RPMI7951 (cell line): ENCODE measurements at regions not wholly inside any gene's neighbourhood (a gene's known extent, or its start where the extent isn't known, plus 50 kb on each side); places are given as distances from the start of the nearest gene placed in this dataset.
"Not testable (repeated sequence)": the region's sequence is repeated elsewhere in the genome, so short reads cannot be mapped to it uniquely, and the experiment has no call there.

Experiments
- DNase-seq: peaks from one replicate; pipeline ENCODE4 v3.0.0-alpha.2; 2012; ENCODE audit warnings: low read depth

DNA sequence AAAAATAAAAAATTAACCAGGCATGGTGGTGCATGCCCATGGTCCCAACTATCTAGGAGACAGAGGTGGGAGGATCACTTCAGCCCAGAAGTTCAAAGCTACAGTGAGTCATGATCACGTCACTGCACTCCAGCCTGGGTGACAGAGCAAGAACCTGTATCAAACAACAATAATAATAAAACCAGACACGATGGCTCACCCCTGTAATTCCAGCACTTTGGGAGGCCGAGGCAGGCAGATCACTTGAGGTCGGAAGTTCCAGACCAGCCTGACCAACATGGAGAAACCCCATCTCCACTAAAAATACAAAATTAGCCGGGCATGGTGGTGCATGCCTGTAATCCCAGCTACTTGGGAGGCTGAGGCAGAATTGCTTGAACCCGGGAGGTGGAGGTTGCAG, 159.4 kb downstream of the SKIDA1 start:
- DNase-seq: peak; percentile 91

DNA sequence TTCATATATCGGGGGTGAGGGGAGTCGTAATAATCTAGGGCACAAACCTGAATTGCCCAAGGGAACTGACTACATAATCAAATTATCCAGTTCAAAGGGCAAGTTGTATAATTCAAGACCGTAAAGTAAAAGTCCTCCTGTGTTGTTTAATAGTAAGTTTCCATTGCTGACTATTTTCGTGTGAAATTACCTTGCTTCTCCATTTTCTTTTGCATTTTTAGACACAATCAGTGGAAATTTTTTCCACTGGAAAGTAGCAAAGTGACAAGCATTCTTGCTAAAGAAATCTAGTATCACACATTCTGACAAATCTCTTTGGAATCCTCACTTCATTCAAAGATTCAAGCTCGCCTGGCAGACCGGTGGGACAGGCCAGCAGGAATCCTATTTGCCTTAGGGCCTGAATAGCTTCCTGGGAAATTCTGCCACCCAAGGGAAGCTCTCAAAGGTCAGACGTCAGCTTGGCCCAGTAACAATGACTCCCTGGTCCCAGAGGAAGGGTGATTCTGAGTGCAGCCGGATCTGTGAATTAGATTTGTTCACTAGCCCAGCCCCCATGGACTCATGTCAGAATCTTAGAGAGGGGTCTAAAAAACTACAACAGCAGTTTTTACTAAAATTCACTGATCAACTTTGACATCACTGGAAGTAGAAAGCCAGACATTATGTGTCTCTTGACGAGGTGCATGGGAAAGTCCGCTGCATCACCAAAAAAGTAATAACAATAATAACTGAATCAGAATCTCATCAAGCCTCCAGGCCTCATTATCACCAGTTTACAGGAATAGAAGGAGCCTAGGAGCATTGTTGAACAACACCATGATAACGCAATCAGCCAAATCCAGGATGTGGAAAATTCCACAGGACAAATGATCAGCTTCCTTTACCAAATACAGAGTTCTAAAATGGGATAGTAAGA, 161.0 kb downstream of the SKIDA1 start:
- peak; percentile 97 for DNase-seq

DNA sequence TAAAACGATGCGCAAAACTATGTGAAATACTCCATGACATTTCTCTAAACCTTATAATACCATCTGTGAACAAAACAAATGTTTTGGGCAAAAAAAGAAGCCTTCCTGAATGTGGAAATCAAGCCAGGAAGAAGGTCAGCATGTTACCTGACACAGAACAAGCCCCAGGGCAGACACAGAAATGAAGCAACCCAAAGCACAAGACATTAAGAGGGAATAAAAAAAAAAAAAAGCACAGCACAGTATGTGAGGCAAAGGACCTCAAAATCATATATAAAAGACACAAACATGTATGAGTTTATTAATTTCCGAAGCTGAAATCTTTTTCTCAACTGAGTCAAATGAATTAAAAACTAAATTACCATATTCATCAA, 161.8 kb downstream of the SKIDA1 start:
- DNase-seq: peak; percentile 41

DNA sequence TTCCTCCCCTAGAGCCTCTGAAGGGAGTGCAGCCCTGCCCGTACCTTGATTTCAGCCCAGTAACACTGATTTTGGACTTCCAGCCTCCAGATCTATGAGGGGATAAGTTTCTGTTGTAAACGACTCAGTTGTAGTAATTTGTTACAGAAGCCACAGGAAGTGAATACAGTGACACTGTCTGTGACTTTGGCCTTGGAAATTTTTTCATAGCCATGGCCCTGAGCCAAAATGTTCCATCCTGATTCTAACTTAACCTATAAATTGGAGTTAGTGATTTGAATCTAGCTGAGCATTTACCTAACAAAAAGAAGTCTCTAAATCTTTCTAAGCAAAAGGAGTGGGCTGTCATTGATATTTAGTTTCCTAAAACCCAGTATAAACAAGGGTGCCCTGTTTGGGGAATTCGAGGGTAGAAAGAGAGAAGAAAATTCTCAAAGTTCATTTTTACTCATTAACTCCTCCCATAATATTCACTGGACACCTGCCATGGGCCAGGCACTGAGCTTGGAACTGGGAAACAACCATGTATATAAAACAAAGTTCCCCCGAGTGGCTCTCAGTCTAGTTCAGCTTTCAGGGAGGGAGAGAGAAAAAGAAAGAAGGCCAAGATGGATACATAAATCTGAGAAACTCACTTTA, 162.3 kb downstream of the SKIDA1 start:
- DNase-seq: no peak

DNA sequence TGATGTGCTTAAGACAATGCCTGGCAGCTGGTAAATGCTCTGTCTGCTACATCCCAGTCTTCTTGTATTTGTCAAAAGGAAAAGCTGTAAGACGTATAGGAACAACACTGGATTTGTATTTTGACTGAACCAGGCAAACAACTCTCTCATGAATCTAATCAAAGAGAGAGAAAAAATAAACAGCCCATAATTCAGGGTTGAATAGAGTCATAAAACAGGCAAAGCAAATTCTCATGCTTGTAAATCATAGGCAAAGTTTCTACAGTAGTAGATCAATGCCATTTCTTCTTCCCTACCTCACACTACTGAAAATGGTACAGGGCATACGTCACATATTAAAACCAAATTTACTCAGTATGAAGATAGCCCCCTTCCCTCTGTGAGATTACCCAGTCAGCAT, 166.3 kb downstream of the SKIDA1 start:
- no peak for DNase-seq

DNA sequence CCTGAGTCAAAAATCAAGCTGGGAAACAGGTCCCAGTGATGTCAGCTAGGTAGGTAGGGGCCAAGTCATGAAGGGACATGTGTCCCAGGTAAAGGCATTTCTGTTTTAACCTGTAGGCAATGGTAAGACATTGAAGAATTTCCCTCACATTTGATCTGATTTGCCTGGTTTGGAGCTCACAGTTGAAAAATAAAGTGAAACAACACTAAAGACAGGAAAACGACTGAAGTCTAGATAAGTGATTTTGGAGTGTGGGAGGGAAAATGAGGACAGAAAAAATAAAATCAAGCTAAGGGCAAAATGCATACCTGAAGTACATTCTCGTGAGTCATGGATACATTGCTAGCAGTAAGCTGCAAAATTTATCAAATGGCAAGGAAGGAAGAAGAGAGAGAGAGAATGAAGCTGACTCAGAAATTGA, 169.9 kb downstream of the SKIDA1 start:
- no peak for DNase-seq

DNA sequence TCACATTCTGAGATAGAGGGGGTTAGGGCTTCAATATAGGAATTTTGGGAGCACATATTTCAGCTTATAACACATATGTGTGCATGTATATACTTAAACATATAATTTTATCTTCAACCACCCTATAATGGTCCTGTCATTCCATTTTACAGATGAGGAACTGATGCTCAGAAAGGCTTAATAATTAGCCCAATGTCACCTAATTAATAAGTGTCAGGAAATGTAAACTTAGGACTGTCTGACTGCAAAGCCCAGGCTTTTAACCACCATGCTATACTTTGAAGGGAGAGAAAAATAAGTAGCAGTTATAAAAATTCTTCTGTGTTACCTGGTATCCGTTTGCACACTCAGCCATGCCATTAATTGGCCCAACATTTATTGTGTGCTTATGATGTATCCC, 172.6 kb downstream of the SKIDA1 start:
- no peak for DNase-seq

DNA sequence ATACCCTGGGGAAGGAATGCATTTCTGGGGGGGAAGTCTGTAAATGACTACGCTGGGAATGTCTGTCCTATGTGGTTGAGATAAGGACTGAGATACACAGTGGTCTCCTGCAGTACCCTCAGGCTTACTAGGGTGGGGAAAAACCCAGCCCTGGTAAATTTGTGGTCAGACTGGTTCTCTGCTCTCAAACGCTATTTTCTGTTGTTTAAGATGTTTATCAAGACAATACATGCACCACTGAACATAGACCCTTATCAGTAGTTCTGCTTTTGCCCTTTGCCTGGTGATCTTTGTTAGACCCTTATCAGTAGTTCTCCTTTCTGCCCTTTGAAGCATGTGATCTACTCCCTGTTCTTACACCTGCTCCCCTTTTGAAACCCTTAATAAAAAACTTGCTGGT, 173.9 kb downstream of the SKIDA1 start:
- DNase-seq: not testable (repeated sequence)

DNA sequence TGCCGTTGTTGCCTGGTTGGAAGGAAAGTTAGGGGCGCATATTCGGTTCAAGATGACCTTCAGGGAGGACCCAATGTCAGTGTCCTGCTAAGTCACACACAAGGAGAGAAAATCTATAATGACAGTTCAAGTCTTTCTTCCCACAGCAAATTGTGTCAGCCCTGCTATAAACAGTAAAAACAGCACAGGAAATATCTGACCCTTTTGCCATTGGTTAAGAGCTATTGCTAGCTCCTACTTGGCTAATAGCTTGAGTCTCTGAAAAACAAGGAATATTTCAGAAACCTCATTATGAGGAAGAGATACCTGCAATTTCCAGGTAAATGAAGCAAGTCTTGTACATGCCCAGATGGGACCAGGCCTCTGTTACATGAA, 175.6 kb downstream of the SKIDA1 start:
- DNase-seq: no peak

DNA sequence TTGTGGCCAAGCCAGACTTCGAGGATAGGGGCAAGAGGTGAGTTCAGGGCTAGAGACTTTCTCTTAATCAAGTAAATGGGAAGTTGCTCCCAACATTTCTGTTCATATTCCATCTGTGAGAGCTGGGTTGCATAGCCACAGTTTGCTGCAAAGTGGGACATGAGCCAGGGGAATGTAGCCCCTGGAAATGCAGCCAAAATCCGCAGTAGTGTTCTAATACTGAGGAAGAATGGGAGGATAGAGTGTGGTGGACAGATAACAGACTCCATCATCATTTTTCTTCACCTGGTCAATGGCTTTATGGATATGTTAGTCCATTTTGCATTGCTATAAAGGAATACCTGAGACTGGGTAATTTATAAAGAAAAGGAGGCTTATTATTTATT, 177.7 kb downstream of the SKIDA1 start:
- DNase-seq: no peak

DNA sequence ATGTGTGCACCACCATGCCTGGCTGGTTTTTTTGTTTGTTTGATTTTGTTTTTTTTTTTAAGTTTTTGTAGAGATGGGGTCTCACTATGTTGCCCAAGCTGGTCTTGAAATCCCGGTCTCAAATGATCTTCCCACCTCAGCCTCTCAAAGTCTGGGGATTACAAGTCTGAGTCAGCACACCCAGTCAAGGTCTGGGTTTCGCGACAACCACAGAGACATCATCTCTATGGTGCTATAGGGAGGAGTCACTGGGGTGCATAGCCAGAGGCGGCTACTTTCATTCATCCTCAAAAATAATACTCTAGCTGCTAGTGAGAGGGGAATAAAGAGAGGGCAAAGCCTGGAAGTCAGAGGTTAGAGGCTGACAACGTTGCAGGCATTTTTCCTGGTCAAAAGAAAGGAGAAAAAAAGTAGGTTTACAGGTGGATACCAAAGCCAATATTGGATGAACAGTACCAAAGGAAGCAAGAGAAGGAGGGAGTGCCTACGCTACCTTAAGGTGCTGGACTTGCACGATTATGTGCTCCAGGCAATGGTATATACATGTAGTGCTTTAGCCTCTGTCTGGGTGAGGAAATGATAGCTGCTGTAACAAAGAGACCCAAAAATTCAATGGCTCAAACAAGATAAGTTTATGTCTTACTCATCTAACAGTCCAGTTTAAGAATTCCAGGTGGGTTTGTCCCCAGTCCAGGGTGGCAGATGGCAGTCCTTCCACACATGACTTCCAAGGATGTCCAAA, 178.3 kb downstream of the SKIDA1 start:
- DNase-seq: peak; percentile 67

DNA sequence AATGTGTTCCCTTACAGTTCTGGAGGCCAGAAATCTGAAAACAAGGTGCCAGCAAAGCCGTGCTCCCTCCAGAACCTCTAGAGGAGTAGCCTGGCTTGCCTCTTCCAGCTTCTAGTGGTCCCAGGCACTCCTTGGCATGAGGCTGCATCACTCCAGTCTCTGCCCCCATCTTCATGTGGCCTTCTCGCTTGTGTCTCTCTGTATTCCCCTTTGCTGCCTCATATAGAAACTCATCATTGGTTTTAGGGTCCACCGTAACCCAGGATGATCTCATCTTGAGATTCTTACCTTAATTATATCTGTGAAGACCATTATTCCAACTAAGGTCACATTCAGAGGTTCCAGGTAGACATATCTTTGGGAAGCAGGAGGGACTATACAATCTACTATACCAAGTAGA, 182.4 kb downstream of the SKIDA1 start:
- no peak for DNase-seq

DNA sequence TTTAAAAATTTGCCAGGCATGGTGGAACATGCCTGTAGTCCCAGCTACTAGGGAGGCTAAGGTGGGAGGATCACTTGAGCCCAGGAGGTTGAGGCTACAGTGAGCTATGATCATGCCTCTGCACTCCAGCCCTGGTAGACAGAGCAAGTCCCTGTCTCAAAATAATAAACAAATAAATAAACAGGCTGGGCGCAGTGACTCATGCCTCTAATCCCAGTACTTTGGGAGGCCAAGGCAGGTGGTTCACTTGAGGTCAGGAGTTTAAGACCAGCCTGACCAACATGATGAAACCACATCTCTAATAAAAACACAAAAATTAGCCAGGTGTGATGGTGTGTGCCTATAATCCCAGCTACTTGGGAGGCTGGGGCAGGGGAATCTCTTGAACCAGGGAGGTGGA, 183.0 kb downstream of the SKIDA1 start:
- DNase-seq: not testable (repeated sequence)

DNA sequence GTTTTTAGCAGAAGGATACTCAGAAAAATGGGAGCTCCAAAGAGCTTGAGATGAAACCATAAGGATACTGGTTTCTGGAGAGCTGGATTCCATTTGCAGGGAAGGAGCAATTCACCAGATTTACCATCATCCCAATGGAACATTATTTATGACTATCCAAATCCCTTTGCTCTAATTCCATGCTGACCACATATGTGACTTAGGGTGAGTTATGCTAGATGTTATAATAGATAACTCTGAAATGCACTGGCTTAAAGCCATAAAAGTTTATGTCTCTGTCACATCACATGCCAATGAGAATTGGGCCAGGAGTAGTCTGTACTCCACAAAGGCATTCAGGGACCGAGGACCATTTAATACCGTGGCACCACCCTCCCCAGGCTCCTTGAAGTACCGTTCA, 185.2 kb downstream of the SKIDA1 start:
- peak; percentile 68 for DNase-seq

DNA sequence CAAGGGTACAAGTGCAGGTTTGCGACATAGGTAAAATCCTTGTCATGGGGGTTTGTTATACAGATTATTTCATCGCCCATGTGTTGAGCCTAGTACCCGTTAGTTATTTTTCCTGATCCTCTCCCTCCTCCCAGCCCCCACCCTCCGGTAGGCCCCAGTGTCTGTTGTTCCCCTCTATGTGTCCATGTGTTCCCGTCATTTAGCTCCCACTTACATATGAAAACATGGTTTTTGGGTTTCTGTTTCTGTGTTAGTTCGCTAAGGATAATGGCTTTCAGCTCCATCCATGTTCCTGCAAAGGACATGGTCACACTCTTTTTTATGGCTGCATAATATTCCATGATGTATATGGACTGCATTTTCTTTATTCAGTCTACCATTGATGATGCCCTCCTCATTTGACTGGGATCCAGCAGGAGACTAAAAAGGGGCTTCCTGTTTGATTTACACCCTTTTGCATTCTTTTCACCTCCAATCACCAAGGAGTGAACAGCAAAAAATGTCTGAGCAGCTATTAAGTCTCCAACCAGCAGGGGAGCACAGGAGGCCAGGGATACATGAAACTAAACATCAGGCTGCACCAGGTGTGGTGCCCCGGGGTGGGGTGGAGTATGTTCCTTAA, 188.2 kb downstream of the SKIDA1 start:
- no peak for DNase-seq

DNA sequence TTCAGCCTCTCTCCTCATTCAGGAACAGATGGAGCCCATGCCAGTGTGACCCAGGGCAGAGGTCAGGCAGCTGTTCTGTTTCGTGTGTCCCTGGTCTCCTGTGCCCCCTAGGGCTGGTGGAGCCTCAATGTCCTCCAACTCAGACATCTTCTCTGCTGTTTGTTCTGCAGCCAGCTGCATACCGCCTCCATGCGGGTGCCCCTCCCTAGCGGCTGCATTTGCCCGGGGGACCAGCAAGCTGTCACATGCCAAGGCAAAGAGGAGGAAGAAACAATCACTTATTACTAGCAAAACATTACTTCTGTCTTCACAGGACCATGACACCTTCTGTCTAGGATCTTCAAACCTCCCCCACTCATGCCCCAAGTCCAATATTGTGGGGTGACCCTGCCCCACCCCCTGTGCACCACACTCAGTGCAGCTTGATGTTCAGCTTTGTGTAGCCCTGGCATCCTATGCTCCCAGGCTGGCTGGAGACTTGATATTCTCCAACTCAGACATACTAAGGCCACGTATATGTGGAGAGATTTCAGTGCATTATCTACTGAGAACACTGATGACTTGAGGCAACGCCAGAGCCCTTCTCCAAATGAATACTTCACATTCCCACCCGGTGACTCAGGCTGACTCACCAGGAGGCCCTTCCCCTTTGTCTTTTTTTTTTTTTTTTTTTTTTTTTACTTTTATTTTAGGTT, 188.9 kb downstream of the SKIDA1 start:
- peak; percentile 98 for DNase-seq

DNA sequence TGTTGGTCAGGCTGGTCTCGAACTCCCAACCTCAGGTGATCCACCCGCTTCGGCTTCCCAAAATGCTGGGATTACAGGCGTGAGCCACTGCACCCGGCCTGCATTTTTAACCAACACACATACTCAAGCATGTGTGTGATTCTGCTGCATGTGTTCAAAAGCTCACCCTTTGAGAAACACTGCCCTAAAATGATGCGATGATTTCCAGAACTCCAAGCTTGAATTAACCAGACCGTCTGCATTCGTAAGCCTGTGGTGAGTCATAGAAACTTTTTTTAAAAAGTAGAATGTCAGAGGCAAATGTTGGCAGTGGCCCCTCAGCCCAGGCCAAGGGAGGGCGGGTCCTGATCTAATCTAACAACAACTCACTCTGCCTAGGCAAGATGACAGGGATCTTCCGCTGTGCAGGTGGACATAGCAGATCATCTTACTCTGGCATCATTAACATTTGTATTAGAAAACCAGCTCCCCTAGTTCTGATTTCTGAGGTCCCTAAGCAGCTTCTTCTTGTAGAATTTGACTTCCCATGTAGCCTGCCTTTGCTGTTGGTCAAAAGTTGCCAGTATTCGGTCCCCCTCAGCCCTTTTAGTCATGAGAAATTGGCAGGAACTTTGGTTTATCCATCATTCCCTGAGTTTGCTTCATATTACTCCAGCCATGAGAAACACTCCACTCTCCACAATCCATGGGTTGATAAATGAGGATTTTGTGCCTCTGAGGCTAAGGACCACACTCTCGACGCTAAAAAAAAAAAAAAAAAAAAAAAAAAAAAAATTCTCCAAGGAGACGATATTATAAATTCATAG, 190.4 kb downstream of the SKIDA1 start:
- DNase-seq: peak; percentile 94

DNA sequence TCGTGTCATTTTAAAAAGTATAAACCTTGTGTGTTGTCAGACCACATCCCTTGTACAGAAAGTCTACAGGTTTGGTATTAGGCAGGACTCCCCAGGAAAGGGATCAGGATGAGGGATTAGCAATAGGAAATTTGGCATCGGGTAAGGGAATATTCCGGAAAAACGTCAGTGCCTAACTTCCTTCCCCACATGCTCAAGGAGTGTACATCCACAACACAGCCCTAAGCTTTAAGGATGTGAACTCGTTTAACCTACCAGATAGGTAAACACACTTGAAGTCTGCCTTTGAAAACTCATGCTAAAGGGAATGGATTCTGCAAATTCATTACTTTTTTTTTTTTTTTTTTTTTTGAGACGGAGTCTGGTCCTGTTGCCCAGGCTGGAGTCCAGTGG, 194.9 kb downstream of the SKIDA1 start:
- no peak for DNase-seq

DNA sequence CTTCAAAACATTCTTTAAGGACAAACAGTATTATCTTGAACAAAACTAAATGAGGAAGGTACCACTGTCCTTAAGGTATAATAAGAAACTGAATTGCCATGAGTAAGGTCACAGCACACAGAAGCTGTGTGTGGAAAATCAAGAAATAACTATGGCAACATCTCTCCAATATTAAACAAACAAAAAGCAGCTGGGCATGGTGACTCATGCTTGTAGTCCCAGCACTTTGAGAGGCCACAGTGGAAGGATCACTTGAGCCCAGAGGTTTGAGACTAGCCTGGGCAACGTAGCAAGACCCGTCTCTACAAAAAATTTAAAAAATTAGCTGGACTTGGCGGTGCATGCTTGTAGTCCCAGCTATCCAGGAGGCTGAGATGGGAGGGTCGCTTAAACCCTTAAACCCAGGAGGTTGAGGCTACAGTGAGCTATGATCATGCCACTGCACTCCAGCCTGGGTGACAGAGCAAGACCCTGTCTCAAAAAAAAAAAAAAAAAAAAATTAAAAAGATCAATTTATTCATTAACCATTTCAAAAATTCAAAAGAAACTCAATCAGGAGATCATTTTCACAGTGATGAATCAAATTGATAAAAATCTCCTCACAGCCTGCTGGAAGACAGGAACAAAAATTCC, 195.4 kb downstream of the SKIDA1 start:
- peak; percentile 93 for DNase-seq

DNA sequence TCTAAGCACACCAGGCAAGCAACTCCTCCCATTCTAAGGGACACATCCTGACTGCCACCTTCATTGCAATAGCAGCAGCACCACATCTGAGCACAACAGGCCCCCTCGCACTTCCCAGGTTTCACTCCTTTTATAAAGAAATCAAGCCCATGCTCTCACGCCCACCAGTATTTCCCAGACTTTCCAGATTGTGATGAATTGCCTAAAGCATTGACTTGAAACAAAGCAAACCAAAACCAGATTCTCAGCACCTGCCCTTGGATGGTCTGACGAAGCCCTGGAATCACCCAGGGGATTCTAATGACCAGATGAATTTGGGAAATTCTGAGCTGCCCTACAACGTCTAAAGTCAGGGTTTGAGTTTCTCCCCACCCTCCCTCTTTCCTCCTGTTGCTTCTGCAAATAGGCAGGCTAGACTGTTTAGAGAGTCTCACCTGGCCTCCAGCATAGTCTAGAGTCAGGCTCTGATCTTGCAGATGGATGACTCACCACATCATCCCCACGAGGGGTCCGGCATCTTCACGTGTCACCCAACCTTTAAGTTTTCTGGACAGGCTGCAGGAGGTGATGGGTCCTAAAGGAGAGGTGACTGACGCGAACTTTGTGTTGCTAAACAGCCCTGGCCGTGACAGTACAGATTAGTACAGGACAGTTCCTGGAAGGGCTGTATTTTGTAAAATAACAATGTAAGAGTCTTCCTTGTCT, 198.0 kb downstream of the SKIDA1 start:
- DNase-seq: no peak
